ENCODE measurements at regions not wholly inside any gene's neighbourhood (a gene's known extent, or its start where the extent isn't known, plus 50 kb on each side); places are given as distances from the start of the nearest gene placed in this dataset.

GRCh38 chr5:158380661-158381060, 521.7 kb upstream of the CLINT1 start:
- TF ChIP-seq CTCF (IDR thresholded peaks at IDR 0.05) (no peak), POLR2A (IDR thresholded peaks at IDR 0.05) (no peak)

All from thyroid gland (tissue), 4 donors.